Transverse colon (tissue), 4 donors: ENCODE measurements at regions not wholly inside any gene's neighbourhood (a gene's known extent, or its start where the extent isn't known, plus 50 kb on each side); places are given as distances from the start of the nearest gene placed in this dataset.

Source experiments
- CTCF ChIP-seq, 5 experiments: fragments of 200-600 bp in 3 of 5; fragments of 450-650 bp in 2 of 5; sonication (generic) in 3 of 5; IDR thresholded peaks; 1 replicate in 2 of 5; 2 replicates in 3 of 5; pipeline ENCODE4 v1.5.1; 2016 to 2017; ENCODE audit warnings: antibody characterized with exemption in 5 of 5, inconsistent platforms in 3 of 5, mild to moderate bottlenecking in 2 of 5, moderate library complexity in 1 of 5
- EP300 ChIP-seq: sonication (generic); formaldehyde crosslinking; IDR thresholded peaks from one replicate; pipeline ENCODE4 v1.6.1; 2017; ENCODE audit warnings: antibody characterized with exemption, low read depth
- POLR2AphosphoS5 ChIP-seq, 3 donors: sonication (generic); formaldehyde crosslinking; IDR thresholded peaks; one replicate each; pipeline ENCODE4 v1.6.1; 2016; ENCODE audit warnings: antibody characterized with exemption in 3 of 3

DNA sequence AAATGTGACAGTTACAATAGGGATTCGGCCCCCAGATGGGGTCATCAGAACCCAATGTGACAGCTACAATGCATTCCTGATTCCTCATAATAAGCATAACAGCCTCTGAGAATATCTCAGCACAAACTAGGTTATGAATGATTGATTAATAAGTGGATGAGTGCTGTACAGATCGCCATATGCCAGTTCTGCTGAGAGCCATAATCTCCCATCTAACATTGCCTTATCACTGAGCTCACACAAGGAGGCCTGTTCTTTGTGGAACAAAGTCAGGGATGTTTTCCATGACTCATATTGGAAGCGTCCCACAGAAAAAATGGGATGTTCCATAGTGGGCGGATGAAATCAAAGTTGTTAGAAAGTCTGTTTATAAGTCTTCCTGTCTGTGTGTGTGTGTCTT, 89.6 kb downstream of the KIF4B start:
- TF ChIP-seq CTCF (IDR thresholded peaks at IDR 0.05) = no peak
- TF ChIP-seq EP300 = no peak
- TF ChIP-seq POLR2AphosphoS5 (IDR thresholded peaks at IDR 0.05) = no peak
